AG09319 (cell line): ENCODE measurements at regions not wholly inside any gene's neighbourhood (a gene's known extent, or its start where the extent isn't known, plus 50 kb on each side); places are given as distances from the start of the nearest gene placed in this dataset.
"Not testable (repeated sequence)": the region's sequence is repeated elsewhere in the genome, so short reads cannot be mapped to it uniquely, and the experiment has no call there.

Experiments used
- DNase-seq: peaks from one replicate; pipeline ENCODE4 v3.0.0-alpha.2; 2010; ENCODE audit warnings: low read depth; ENCODE audit errors: extremely low read depth
- TF ChIP-seq, protein P1 (sequence below): IDR thresholded peaks from 2 replicates; pipeline ENCODE4 v1.5.1; 2011; ENCODE audit warnings: low read depth, mild to moderate bottlenecking, inconsistent platforms, low read length, moderate library complexity

DNA sequence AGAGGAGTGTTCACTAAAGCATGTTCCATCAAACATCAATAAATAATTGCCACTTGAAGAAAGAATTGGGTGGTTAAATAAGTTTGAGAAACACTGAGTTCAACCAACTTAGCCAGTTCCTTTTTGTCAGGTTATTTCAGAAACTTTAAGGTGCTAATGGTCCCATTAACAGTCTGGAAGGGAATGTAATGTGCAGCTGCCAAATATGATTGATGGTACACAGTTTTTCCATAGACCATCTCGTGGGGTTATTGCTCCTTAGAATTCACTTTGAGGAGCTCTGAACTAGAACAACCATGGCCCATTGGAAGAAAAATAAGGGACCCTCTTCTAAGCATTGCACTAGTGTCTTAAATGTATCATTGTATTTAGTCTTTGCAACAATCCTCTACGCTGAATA, 185.8 kb upstream of the NR2F2 start:
- TF ChIP-seq, protein P1, sequence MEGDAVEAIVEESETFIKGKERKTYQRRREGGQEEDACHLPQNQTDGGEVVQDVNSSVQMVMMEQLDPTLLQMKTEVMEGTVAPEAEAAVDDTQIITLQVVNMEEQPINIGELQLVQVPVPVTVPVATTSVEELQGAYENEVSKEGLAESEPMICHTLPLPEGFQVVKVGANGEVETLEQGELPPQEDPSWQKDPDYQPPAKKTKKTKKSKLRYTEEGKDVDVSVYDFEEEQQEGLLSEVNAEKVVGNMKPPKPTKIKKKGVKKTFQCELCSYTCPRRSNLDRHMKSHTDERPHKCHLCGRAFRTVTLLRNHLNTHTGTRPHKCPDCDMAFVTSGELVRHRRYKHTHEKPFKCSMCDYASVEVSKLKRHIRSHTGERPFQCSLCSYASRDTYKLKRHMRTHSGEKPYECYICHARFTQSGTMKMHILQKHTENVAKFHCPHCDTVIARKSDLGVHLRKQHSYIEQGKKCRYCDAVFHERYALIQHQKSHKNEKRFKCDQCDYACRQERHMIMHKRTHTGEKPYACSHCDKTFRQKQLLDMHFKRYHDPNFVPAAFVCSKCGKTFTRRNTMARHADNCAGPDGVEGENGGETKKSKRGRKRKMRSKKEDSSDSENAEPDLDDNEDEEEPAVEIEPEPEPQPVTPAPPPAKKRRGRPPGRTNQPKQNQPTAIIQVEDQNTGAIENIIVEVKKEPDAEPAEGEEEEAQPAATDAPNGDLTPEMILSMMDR: no peak
- DNase-seq: no peak

DNA sequence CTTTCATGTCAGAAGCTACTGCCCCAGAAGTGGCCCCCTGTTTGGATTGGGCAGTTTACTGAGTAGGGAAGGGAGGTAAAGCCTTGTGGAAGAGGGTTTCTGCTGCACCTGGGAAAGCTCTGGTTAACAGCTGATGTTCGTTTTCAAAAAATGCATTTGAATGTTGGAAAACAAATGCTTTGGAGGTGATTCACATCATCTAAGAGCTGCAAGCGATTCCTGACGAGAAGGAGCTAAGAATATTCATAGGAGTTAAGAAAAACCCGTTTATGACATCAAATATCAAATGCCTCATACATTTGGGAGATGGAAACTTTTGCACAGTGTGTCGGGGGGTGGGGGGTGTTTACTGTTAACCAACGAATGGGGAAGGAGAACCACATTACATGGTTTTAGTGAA, 183.8 kb upstream of the NR2F2 start:
- no peak for DNase-seq
- TF ChIP-seq, protein P1: no peak

DNA sequence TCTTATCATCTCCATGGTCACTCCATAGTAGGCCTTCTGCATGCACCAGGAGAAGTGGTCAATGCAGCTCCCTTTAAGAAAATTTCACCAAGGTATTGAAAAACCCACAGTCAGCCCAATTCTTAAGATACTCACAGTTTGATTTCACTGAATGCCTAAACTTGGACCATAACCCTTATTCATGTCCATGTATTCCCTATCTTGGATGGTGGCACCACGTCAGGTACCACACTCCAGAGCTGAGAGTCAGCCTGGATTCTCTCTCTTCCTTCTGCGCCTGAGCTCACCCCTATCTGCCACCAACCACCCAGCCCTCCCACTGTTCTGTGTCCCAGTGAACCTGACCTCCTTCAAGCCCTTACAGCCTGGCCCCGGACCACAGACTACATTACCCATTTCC, 183.2 kb upstream of the NR2F2 start:
- no peak for DNase-seq
- TF ChIP-seq, protein P1: no peak

DNA sequence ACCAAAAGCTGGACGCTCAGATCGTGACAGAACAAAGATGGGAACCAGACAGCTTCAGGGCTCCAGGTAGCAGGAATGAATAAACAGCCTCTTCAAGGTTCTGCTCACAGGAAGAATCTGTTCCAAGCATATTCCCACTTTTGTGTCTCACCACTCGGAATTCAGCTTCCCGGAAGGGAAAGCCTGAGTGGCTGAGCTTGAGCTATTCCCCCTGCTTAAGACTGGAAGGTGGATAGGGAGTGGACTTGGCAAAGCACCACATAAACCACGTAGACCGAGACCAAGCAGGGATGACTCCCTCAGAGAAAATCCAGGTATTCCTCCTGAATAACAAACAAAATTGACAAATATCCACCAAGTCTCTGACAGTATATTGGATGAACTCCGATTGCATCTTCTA, 180.2 kb upstream of the NR2F2 start:
- DNase-seq: no peak
- TF ChIP-seq, protein P1: no peak

DNA sequence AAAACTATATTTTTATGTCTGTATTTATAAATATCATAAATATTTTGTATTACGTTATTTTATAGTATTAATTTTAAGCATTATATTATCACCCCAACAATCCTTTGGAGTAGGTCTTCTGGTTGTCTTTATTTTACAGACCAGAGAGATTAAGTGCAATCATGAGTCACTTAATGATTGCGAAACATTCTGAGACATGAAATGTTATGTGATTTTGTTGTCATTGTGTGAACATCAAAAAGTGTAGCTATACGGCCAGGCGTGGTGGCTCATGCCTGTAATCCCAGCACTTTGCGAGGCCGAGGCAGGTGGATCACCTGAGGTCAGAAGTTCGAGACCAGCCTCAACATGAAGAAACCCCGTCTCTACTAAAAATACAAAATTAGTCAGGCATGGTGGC, 178.8 kb upstream of the NR2F2 start:
- not testable (repeated sequence) for DNase-seq

DNA sequence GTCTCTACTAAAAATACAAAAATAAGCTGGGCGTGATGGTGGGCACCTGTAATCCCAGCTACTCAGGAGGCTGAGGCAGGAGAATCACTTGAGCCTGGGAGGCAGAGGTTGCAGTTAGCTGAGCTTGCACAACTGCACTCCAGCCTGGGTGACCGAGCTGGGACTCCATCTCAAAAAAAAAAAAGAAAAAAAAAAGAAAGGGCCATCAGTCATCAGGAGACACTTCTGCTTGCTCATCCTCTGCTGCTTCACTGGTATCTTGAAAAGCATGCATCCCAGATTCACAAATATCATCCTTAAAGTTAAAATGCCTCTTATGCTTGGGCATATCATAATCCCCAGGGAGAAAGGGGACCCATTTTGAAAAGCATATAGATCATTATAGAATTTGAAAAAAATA, 176.6 kb upstream of the NR2F2 start:
- TF ChIP-seq, protein P1: no peak

DNA sequence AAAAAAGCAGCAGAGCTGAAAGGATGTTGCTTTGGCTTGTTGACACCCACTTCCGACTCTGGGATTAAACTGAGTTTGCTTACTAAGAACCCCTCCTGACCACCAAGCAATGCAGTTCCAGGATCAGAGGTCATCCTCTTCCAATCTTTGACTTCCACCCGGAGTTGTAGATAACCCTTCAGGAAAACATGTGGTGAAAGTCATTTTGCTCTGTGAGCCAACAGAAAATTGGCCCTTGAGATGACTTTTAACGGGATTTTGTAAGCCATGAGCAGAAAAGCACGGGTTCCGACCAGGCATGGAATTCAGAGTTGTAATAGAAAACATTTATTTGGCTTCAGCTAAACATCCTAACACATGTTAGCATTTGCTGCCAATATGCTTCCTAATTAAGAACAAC, 171.6 kb upstream of the NR2F2 start:
- DNase-seq: no peak
- TF ChIP-seq, protein P1: no peak

More for the DNA sequence above, 176.6 kb upstream of the NR2F2 start:
- DNase-seq: no peak

DNA sequence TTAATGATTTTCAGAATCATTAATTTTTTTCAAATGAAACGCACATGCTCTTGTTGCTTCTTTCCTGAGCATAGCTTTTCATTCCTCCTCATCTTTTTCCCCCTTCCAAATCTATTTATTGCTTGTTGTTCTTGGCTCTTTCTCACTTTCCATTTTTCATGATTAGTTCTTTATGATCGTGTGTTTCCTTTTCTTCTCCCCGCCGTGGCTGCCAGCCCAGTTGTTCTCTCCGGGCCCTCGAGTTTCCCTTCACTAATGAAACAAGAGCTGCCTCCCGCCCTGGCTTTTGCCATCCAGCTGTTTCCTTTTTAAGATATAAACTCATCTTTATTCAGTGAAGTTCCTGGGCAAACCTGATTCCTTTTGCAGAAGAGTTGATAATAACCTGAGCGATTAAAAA, 170.2 kb upstream of the NR2F2 start:
- peak; percentile 11 for DNase-seq
- TF ChIP-seq, protein P1: no peak
